ENCODE measurements at regions not wholly inside any gene's neighbourhood (a gene's known extent, or its start where the extent isn't known, plus 50 kb on each side); places are given as distances from the start of the nearest gene placed in this dataset.
"Not testable (repeated sequence)": the region's sequence is repeated elsewhere in the genome, so short reads cannot be mapped to it uniquely, and the experiment has no call there.

- POLR2A ChIA-PET = no interaction called here
- CTCF ChIA-PET = no interaction called here
Measured at GRCh38 chr5:4613440-4613839, 526.7 kb upstream of the ADAMTS16 start.

GRCh38 chr5:4614088-4614487, 526.0 kb upstream of the ADAMTS16 start:
- ChIA-PET CTCF (no interaction called here), POLR2A (no interaction called here)
- no peak overlapping the region for H3K4me3 ChIP-seq (ENCODE audit: low read depth, low read length)
- TF ChIP-seq CTCF (IDR thresholded peaks at IDR 0.05; ENCODE audit: insufficient read depth, low read length, missing control alignments) = no peak
- DNase-seq (ENCODE audit: low read depth, low spot score) = no peak

More at GRCh38 chr5:4613440-4613839, 526.7 kb upstream of the ADAMTS16 start:
- no peak for DNase-seq (ENCODE audit: low read depth, low spot score)
- no peak overlapping the region for H3K4me3 ChIP-seq (ENCODE audit: low read depth, low read length)
- TF ChIP-seq CTCF (IDR thresholded peaks at IDR 0.05; ENCODE audit: insufficient read depth, low read length, missing control alignments) = no peak

GRCh38 chr5:4615369-4615768, 524.8 kb upstream of the ADAMTS16 start:
- POLR2A ChIA-PET; DNase-seq (ENCODE audit: low read depth, low spot score): not testable (repeated sequence)

GRCh38 chr5:4625206-4625896, 514.8 kb upstream of the ADAMTS16 start:
- ChIA-PET CTCF (no interaction called here), POLR2A (no interaction called here)
- no peak overlapping the region for H3K4me3 ChIP-seq (ENCODE audit: low read depth, low read length)
- DNase-seq (ENCODE audit: low read depth, low spot score) = no peak
- no peak for TF ChIP-seq CTCF (IDR thresholded peaks at IDR 0.05; ENCODE audit: insufficient read depth, low read length, missing control alignments)

More at GRCh38 chr5:4615369-4615768, 524.8 kb upstream of the ADAMTS16 start:
- CTCF ChIA-PET = interaction anchor here (0.6 kb wide), 1 partner anchor 907 kb away, joined by 3 read pairs; no protein-coding TSS in a partner anchor
- not testable (repeated sequence) for H3K4me3 ChIP-seq (ENCODE audit: low read depth, low read length)

DNA sequence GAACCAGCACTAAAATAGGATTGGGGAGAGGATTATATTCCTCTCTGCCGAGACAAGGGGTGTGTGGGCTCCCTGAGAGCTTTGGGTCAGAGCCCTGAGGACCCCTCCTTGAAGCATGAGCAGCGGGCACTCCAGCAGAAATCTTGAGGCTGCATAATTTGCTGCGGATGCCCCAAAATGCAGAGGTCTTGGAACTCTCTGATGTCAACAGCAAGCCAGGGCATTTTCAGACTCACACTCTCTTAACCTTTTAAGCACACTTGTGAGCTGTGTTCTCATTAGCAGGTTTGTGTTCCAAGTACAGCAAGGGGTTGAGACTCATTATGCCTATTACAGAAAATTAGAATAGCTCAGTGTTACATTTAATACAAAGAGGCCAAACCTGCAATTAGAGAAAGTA, 513.0 kb upstream of the ADAMTS16 start:
- no peak for DNase-seq (ENCODE audit: low read depth, low spot score)
- CTCF ChIA-PET = no interaction called here
- POLR2A ChIA-PET = no interaction called here
- H3K4me3 ChIP-seq (ENCODE audit: low read depth, low read length) = no peak overlapping the region
- no peak for TF ChIP-seq CTCF (IDR thresholded peaks at IDR 0.05; ENCODE audit: insufficient read depth, low read length, missing control alignments)

DNA sequence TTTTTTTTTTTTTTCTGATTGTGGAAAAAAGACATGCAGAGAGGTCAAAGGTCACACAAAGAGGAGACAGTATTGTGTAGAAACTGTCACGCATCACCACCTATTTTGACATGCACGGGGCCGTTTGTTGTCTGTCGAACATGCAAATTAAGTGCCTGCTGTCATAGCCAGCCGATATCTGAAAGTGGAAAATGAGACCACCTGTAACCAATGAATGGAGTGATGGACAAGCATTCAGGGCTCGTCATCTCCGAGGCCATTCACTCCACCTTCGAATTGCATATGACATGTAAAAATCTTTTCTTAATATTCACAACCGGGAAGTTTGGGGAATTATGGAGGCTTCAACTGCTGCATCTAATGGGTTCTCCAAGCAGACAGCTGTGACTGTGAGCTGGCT, 512.2 kb upstream of the ADAMTS16 start:
- ChIA-PET POLR2A (no interaction called here), CTCF (no interaction called here)
- H3K4me3 ChIP-seq (ENCODE audit: low read depth, low read length) = no peak overlapping the region
- no peak for DNase-seq (ENCODE audit: low read depth, low spot score)
- no peak for TF ChIP-seq CTCF (IDR thresholded peaks at IDR 0.05; ENCODE audit: insufficient read depth, low read length, missing control alignments)
